GM23248 (cell line): ENCODE measurements at regions not wholly inside any gene's neighbourhood (a gene's known extent, or its start where the extent isn't known, plus 50 kb on each side); places are given as distances from the start of the nearest gene placed in this dataset.

ENCODE experiments used
- DNase-seq: peaks from one replicate; pipeline ENCODE4 v3.0.0-alpha.2; 2015
- H2AFZ ChIP-seq: fragments of 200-600 bp; sonication (generic); 2 replicates; pipeline ENCODE4 v1.6.1; 2016; ENCODE audit warnings: antibody characterized with exemption
- H3F3A ChIP-seq: fragments of 200-600 bp; sonication (generic); 2 replicates; pipeline ENCODE4 v1.6.1; 2016; ENCODE audit warnings: mild to moderate bottlenecking, antibody characterized with exemption, mixed run types; ENCODE audit not compliant: insufficient read depth
- H3K27ac ChIP-seq: fragments of 200-600 bp; sonication (generic); 2 replicates; pipeline ENCODE4 v1.5.1; 2016; ENCODE audit warnings: mild to moderate bottlenecking
- H3K27me3 ChIP-seq: fragments of 200-600 bp; sonication (generic); replicated peaks from 2 replicates; pipeline ENCODE4 v1.6.1; 2016; ENCODE audit warnings: mild to moderate bottlenecking; ENCODE audit not compliant: insufficient read depth
- H3K36me3 ChIP-seq: fragments of 200-600 bp; sonication (generic); 2 replicates; pipeline ENCODE4 v1.6.1; 2016; ENCODE audit warnings: low read depth, mild to moderate bottlenecking
- H3K4me1 ChIP-seq: fragments of 200-600 bp; sonication (generic); 2 replicates; pipeline ENCODE4 v1.6.1; 2016; ENCODE audit warnings: mild to moderate bottlenecking; ENCODE audit not compliant: insufficient read depth
- H3K4me2 ChIP-seq: fragments of 200-600 bp; sonication (generic); one replicate; pipeline ENCODE4 v1.6.1; 2016; ENCODE audit warnings: mild to moderate bottlenecking; ENCODE audit not compliant: unreplicated experiment
- H3K4me3 ChIP-seq: fragments of 200-600 bp; sonication (generic); 2 replicates; pipeline ENCODE4 v1.5.1; 2016; ENCODE audit warnings: mild to moderate bottlenecking
- H3K79me2 ChIP-seq: fragments of 200-600 bp; sonication (generic); 2 replicates; pipeline ENCODE4 v1.6.1; 2016; ENCODE audit warnings: mild to moderate bottlenecking; ENCODE audit not compliant: insufficient read depth
- H3K9ac ChIP-seq: fragments of 200-600 bp; sonication (generic); 2 replicates; pipeline ENCODE4 v1.6.1; 2016; ENCODE audit warnings: mild to moderate bottlenecking
- H3K9me2 ChIP-seq: fragments of 200-600 bp; sonication (generic); 2 replicates; pipeline ENCODE4 v1.6.1; 2016; ENCODE audit warnings: mixed run types, mild to moderate bottlenecking, moderate library complexity; ENCODE audit not compliant: insufficient read depth
- H3K9me3 ChIP-seq: fragments of 200-600 bp; sonication (generic); one replicate; pipeline ENCODE4 v1.6.1; 2017; ENCODE audit warnings: low read depth
- H4K20me1 ChIP-seq: fragments of 200-600 bp; sonication (generic); 2 replicates; pipeline ENCODE4 v1.6.0; 2016; ENCODE audit not compliant: insufficient read depth
- EZH2 ChIP-seq: fragments of 200-600 bp; sonication (generic); IDR thresholded peaks from 2 replicates; pipeline ENCODE4 v1.6.1; 2018; ENCODE audit warnings: antibody characterized with exemption, mild to moderate bottlenecking; ENCODE audit not compliant: insufficient read depth, poor library complexity, severe bottlenecking
- EZH2phosphoT487 ChIP-seq: fragments of 200-600 bp; sonication (generic); IDR thresholded peaks from 2 replicates; pipeline ENCODE4 v1.6.1; 2018; ENCODE audit warnings: antibody characterized with exemption, moderate library complexity, mild to moderate bottlenecking, low read depth; ENCODE audit not compliant: insufficient read depth
- WGBS, 2 experiments: methylation state at CpG; one replicate each; pipeline ENCODE4 v1.1.6; 2015 to 2017; ENCODE audit warnings: low lambda C conversion rate in 2 of 2, low coverage in 1 of 2; ENCODE audit errors: missing lambda C conversion rate in 2 of 2; 5-methylcytosine and 5-hydroxymethylcytosine counted together
- in situ Hi-C: fragments of 300-500 bp; cut with MboI; formaldehyde crosslinking; loops from 2 replicates; pipeline ENCODE4 v1.15.0; 2020

GRCh38 chr11:110366291-110366690, 63.5 kb upstream of the FDX1 start:
- Histone ChIP-seq H3F3A (no peaks in the 10 kb centered on the region), H3K4me3 (no peak overlapping the region), H4K20me1 (no peaks in the 10 kb centered on the region), H3K79me2 (no peaks in the 10 kb centered on the region), H3K9me2 (no peaks in the 10 kb centered on the region), H3K9ac (no peak overlapping the region), H3K9me3 (no peaks in the 10 kb centered on the region), H2AFZ (no peak overlapping the region), H3K27ac (no peak overlapping the region), H3K4me2 (no peak overlapping the region), H3K4me1 (no peaks in the 10 kb centered on the region), H3K36me3 (no peaks in the 10 kb centered on the region), H3K27me3 (no peaks in the 10 kb centered on the region)
- WGBS, 2 experiments = 80 to 84% methylated on average over 6 of the region's 6 CpGs
- no peak for DNase-seq
- in situ Hi-C loops = loop anchor here (25.0 kb wide), 1 partner anchor 404 kb away; no protein-coding TSS in a partner anchor
- no peak for TF ChIP-seq EZH2
- TF ChIP-seq EZH2phosphoT487 = no peak

GRCh38 chr11:110367571-110367970, 62.2 kb upstream of the FDX1 start:
- Histone ChIP-seq H3K9me2 (no peaks in the 10 kb centered on the region), H3K27ac (no peak overlapping the region), H3K79me2 (no peaks in the 10 kb centered on the region), H3K4me3 (no peak overlapping the region), H3K36me3 (no peaks in the 10 kb centered on the region), H3K4me2 (no peak overlapping the region), H3K9me3 (no peaks in the 10 kb centered on the region), H4K20me1 (no peaks in the 10 kb centered on the region), H3K9ac (no peak overlapping the region), H3F3A (peaks cover 8% of the 10 kb centered on the region), H2AFZ (no peak overlapping the region), H3K27me3 (no peaks in the 10 kb centered on the region), H3K4me1 (peaks cover 4% of the 10 kb centered on the region; the same call in 1 of the 2 replicates)
- peak; percentile 30 for DNase-seq
- TF ChIP-seq EZH2 (no peak), EZH2phosphoT487 (no peak)
- WGBS, 2 experiments = 49 to 57% methylated on average over 2 of the region's 2 CpGs
- in situ Hi-C loops = loop anchor here (25.0 kb wide), 1 partner anchor 405 kb away; no protein-coding TSS in a partner anchor

GRCh38 chr11:110371084-110371483, 58.7 kb upstream of the FDX1 start:
- 95 to 100% methylated on average over 1 of the region's 1 CpG for WGBS, 2 experiments
- no peak overlapping the region for H3K4me2 ChIP-seq
- TF ChIP-seq EZH2phosphoT487 = no peak
- TF ChIP-seq EZH2 = no peak
- H4K20me1 ChIP-seq = no peaks in the 10 kb centered on the region
- no peaks in the 10 kb centered on the region for H3K9me3 ChIP-seq
- H3K4me1 ChIP-seq = peaks cover 15% of the 10 kb centered on the region
- in situ Hi-C loops = loop anchor here (10.0 to 25.0 kb wide), 2 partner anchors 166 to 409 kb away; no protein-coding TSS in a partner anchor
- H2AFZ ChIP-seq = no peak overlapping the region
- peaks cover 19% of the 10 kb centered on the region for H3F3A ChIP-seq
- H3K4me3 ChIP-seq = no peak overlapping the region
- H3K79me2 ChIP-seq = no peaks in the 10 kb centered on the region
- no peak overlapping the region for H3K27ac ChIP-seq
- no peak overlapping the region for H3K9ac ChIP-seq
- no peaks in the 10 kb centered on the region for H3K27me3 ChIP-seq
- H3K9me2 ChIP-seq = no peaks in the 10 kb centered on the region
- no peaks in the 10 kb centered on the region for H3K36me3 ChIP-seq
- DNase-seq = no peak

- Histone ChIP-seq H3K4me3 (peak overlapping the region; percentile 55), H3K79me2 (no peaks in the 10 kb centered on the region), H3K9ac (peak overlapping the region; percentile 52), H3K27me3 (no peaks in the 10 kb centered on the region), H3K9me3 (no peaks in the 10 kb centered on the region), H2AFZ (peak overlapping the region; percentile 64), H3K36me3 (no peaks in the 10 kb centered on the region), H3K4me2 (peak overlapping the region; percentile 97), H3K9me2 (no peaks in the 10 kb centered on the region), H3K4me1 (peaks cover 21% of the 10 kb centered on the region), H3K27ac (peak overlapping the region; percentile 60), H3F3A (peaks cover 19% of the 10 kb centered on the region), H4K20me1 (no peaks in the 10 kb centered on the region)
- peak; percentile 82 for DNase-seq
- WGBS, 2 experiments = 2 to 7% methylated on average over 5 of the region's 5 CpGs
- in situ Hi-C loops = loop anchor here (10.0 to 25.0 kb wide), 2 partner anchors 168 to 411 kb away; no protein-coding TSS in a partner anchor
- TF ChIP-seq EZH2 (no peak), EZH2phosphoT487 (no peak)
These were observed 56.6 kb upstream of the FDX1 start for GRCh38 chr11:110373051-110373702.
